HG03175 (cell line): ENCODE measurements at regions not wholly inside any gene's neighbourhood (a gene's known extent, or its start where the extent isn't known, plus 50 kb on each side); places are given as distances from the start of the nearest gene placed in this dataset.
"Not testable (repeated sequence)": the region's sequence is repeated elsewhere in the genome, so short reads cannot be mapped to it uniquely, and the experiment has no call there.

Experiments
- ATAC-seq: cut with Tn5 transposase; IDR thresholded peaks from one replicate; pipeline ENCODE4 v1.9.1; 2021; ENCODE audit warnings: mild to moderate bottlenecking, moderate library complexity; ENCODE audit not compliant: unreplicated experiment

DNA sequence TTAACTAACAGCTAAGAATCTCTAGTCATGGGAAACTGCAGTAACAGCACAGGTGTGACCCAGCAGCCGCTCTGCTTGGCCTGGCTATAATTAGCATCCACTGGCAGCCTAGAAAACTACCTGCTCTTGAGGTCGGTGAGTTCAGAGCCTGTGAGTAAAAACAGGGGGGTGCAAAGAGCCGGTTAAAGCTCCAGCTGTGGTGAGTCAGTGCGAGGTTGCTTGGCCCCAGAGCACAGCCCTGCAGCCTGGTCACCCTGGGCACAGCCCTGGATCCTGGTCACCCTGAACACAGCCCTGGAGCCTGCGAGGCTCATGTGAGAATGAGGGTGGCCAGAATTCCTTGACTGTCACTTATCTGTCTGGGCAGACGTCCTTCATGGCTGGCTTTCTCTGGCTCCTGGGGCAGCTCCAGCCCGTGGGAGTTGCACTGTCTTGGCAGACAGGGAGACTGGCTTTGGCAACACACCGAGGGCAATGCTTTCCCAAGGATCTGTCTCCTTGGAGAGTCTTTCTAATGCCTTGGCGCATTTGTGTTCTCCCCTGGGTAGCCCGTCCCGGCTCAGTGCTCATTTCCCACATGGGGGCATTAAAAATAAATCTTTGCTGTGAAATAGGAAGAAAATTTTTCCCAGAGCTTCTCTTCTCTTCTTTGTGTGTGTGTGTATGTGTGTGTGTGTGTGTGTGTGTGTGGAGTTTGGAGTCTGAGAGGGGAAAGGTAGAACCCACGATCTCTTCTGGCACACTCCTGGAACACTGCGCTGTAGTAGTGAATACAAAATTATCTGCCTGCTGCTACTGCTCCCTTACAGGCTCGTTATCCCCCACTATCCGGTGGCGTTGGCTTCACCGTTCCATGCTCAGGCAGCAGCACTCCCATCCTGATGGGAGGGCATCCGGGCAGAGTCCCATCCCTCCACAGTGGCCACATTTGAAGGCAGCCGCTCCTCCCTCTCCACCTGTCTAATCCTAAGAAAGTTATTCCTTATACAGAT lies 250.2 kb upstream of the MEX3C start:
- no peak for ATAC-seq

DNA sequence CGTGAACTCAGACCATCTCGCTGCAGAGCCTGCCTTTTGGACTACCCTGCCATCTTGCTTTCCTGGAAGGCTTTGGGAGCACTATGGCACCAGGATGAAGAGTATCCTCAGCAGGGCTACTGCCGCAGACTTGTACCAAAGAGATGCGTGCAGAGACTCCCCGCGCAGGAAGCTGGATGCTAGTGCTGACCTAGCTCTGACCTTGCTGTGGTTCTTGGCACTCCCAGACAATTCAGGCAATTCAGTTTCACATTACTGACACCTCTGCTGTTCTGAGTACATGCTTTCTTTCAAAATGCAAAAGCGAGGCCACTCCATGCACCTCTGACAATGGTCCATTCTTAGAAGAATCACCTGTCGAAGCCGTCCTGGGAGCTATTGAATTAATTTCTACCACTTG lies 251.5 kb upstream of the MEX3C start:
- ATAC-seq = no peak

DNA sequence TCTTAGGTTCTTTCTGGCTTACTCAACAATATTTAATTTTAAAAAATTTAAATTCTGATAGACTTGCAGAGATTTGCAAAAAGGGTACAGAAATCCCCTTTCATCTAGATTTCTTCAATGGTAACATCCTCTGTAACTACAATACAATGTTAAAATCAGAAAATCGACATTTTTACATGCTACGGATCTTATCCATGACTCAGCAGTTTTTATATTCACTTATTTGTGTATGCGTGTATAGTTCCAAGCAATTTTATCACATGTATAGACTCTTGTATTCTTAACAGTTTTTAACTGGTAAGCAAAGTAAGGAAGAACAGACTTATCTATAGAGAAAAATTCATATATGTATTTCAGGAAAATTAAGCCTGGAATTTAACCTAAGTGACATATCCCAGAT lies 256.1 kb upstream of the MEX3C start:
- no peak for ATAC-seq

DNA sequence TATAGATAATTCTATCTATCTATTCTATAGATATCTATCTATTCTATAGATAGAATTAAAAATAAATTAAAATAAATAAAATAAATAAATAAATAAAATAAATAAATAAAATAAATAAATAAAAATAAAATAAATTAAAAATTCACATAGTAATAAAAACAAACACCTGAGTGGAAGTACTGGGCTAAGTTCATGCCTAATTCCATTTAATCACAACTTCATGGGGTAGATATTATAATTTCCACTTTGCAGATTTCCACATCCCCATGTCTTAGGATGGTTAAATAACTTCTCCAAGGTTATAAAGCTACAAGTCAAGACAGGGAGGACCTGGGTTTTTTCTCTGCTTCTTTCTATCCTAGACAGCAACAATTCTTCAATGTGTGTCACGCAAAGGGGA lies 261.4 kb upstream of the MEX3C start:
- no peak for ATAC-seq

DNA sequence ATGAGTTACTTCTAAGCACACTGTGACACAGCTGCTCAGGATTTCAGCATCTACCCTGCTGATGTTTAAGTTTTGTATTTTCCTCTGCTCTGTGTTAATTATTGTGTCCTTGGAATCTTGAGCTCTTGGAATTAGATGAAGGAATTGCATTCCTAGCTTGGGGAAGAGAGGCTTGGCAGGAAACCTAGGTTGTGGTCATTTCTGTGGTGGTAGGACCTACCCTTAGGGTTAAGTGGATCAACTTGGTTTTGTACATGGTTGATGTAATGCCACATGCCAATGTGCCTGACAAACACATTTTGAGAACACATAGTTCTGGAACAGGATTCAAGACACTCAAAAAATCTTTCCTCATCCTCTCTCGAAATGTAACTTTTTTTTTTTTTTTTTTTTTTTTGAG lies 264.5 kb upstream of the MEX3C start:
- no peak for ATAC-seq

DNA sequence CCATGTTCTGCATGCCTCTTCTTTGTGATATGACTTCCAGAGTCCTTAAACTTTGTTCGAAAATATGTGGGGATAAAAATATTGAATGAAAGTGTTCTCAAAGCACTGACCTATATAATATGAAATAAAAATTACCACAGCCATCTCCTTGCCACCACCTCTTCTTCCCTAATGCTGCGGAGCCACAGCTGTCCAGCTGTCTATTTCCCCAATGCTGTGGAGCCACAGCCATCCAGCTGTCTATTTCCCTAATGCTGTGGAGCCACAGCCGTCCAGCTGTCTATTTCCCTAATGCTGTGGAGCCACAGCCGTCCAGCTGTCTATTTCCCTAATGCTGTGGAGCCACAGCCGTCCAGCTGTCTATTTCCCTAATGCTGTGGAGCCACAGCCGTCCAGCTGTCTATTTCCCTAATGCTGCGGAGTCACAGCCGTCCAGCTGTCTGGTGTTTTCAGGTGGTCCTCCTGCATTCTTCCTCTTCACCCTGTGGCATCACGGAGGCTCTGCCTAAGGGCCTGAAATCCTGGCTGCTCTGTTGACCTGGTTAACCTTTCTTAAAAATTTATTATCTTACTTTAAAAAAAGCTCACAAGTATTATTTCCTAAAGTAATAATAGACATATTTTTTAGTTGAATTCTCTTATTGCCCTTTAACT lies 266.1 kb upstream of the MEX3C start:
- ATAC-seq = no peak

DNA sequence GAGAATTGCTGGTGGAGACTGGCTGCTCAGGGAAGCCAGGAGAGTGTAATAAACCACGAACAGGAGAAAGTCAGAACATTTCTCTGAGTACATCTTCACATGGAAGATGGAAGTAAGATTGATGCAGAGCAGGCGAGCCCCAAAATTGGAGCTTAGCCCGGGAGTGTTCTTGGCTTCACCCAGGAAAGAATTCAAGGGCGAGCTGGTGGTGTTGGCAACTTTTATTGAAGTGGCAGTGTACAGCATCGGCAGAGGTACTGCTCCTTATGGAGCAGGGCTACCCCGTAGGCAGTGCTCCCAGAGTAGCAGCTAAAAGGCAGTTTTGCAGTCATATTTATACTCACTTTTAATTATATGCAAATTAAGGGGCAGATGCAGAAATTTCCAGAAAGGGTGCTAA lies 281.4 kb upstream of the MEX3C start:
- no peak for ATAC-seq

DNA sequence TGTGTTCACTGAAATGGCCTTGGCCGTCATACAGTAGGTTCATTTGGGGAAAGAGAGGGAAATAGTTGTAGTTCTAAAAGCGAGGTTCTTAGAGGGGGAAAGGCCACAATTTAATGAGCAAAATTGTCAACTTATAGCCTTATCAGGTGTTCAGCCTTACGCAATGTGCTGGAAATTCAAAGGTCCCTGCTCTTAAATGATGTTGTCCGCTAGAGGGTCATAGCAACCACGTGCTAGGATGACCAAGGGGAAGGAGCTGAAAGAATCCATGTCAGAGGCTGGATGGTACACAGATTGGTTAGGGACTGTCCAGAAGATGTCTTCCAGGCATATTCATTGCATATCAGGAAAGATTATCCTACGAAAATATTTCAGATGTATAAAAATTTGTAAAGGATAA lies 282.3 kb upstream of the MEX3C start:
- ATAC-seq = no peak

DNA sequence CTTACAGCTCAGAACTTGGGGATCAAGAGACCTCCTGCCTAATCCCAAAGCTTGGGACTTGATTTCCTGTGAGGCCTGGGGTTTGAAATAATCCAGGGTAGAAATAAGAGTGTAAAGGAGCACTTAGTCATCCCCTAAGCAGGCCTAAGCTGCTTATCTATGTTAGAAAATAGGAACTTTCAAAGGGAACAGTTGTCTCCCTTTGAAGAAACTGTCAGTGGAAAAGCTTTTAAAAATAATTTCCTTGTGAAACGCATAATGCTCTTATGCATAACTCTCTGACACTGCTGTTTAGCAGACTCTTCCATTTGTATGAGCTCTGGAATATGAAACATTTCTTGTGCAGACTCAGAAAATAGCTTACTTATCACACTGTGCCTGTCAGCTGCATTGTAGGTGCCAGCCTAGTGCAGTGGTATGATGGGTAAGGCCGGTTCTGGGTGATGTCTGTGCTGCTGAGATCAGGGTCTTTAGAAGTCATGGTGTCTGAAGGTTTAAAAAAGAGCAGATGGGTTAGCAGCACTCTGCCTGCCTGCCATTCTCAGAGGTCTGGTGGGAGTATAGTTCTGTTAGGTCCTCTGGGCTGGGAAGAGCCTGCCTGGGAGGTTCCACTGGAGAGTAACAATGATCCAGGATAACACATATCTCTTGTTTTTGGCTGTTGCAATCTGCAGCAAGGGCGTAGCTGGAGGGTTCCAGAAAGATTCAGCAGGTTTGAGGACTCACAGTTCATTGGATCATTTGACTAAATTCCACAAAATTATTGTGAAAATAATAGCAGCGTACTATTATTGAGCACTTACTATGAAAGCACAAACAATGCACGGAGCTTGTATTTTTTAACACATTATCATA lies 283.2 kb upstream of the MEX3C start:
- ATAC-seq = no peak

DNA sequence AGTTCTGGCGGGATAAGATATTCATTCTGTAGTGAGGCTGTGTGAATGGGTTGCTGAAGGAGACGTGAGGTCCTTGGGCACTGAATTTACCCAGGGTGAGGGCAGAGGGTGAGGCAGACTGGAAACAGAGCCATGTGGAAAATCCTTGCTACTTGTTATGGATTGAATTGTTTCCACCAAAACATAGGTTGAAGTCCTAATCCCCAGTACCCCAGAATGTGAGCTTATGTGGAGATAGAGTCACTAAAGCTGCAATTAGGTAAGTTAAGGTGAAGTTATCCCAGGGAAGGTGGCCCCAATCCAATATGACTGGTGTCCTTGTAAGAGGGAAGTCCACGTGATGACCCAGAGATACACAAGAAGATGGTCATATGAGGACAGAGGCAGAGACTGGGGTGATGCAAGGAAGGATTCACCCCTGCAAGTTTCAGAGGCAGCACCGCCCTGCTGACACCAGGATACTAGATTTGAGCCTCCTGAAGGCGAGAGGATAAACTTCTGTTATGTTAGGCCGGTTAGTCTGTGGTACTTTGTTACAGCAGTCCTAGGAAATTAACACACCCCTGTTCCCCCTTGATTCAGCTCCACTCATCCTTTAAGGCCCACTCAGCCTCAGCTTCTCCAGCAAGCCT lies 289.4 kb upstream of the MEX3C start:
- no peak for ATAC-seq

DNA sequence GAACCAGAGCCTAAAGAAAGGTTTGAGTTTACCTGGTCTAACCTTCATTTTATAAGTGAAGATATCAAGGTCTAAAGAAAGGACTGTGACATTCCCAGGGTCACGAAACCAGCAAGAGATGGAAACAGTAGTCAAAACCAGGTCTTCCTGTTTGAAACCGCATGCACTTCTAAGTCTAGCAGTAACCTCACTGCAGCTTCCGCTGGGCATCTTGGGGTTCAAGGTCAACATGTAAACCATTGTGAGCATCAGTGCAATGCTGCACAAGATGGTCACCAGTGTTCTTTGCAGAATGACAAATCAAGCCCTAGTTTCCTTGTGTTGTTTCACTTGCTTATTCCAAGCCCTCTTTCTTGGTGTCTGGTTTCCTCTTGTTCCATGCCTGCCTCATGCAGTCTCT lies 292.9 kb upstream of the MEX3C start:
- ATAC-seq = no peak

DNA sequence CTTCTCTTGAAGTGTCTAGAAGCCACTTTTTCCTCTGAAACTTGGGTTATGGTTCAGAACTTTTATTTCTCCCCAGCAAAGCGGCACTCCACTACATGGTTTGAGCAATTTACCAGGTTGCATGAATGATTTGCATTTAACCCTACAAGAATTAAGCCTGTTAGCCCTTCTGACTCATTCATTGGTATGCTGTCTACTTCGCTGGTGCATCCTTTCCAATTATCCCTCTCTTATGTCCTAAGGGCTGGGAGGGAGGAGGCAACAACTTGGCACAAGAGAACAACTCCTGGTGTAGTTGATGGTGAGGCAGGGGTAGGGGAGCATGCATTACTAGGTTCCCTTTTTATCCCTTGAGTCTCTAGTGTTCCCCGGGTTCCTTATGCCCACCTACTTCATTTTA lies 293.4 kb upstream of the MEX3C start:
- no peak for ATAC-seq

DNA sequence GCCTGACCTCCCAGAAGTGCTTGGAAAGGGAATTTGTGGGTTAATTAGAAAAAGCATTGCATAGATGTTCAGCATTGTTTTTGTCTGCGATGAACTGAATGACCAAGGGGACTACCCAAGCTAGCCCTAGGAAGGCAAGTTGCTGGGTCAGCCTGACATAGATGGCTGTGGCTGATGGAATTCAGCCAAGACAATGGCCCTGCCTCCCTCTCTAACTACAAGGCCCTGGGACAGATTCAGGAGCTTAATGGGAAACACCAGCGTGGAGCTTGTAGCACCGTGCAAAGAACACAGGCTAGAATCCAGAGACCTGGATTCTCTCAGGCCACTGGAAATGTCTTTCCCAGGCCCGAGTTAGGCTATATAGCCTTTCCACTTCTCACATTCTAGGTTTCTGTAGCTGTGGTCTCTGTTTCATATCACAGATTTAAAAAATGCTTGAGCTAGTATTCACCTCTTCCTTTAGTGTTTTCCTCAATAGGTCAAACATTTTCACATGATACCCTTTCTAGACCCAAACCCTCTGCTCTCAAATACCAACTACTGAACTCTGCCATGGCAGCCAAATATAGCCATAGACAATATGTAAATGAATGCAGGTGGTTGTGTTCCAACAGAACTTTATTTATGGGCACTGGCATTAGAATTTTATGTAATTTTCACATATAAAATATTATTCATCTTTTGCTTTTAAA lies 294.3 kb upstream of the MEX3C start:
- ATAC-seq = no peak

DNA sequence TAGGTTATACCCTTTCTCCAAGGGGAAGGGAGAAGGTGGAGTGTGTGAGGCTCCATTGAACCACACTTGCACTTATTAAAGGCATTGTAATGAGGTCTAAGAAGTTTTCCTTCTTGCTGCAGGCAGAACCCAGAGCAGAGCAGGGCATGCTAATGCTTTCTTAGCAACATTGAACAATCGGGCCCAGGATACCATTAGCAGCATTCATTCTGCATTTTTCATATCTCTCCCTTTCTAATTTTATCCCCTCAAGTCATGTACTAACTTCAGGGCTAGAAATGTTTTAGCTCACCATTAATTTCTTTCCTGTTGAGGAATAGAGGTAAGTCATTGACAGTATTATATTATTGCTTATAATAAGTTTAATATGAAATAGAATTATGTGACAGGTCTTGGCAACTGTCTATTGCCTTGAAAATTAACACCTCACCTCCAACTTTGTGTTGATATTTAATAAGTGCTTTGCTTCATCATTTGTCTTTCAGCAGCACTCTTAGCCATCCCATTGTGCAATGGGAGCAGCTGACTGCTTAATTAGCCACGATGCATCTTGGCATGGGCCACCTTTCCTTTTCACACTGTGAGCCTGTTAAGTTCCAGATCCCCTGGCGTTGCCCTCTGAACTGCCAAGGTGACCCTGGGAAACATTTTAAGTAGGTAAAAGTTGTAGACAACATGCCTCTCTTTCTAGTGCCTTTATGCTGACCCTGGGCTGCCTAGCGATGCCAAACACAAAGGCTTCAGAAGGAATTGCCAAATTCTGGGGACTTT lies 300.8 kb upstream of the MEX3C start:
- no peak for ATAC-seq

DNA sequence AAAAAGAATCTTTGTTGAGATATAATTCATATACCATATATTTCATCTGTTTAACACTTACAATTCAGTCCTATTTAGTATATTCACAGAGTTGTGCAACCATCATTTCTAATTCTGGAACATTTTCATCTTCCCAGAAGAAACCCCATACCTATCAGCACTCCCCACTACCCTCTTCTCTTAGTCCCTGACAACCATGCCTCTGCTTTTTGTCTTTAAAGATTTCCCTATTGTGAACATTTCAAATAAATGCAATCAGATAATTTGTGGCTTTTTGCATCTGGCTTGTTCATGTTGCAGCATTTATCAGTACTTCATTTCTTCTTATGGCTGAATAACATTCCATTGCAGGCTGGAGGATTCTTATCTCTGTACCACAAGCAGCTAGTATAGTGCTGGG lies 305.9 kb upstream of the MEX3C start:
- ATAC-seq = no peak

DNA sequence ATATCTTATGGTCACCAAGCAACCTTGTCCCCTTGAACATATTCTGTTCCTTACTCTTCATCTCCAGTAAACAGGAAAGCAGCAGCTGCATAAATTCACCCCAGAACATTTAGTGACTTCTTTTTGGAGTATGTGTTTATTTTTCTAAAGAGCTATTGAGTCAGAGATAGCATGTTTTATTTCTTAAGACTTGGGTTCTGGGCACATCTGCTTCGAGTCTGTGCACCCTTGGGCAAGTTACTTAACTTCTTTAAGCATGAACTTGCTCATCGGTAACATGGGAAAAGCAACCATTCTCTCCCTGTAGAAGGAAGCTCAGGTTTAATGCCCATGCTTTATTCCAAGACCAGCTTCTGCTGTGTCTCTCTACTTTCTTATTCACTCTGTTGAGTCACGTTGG lies 309.3 kb upstream of the MEX3C start:
- ATAC-seq = no peak

DNA sequence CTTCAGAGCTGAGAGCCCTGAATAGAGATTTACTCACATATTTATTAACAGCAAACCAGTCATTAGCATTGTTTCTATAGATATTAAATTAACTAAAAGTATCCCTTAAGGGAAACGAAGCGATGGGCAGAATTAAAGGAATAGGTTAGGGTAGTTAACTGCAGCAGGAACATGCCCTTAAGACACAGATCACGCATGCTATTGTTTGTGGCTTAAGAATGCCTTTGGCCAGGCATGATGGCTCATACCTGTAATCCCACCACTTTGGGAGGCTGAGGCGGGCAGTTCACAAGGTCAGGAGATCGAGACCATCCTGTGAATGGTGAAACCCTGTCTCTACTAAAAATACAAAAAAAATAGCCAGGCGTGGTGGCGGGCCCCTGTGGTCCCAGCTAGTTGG lies 310.9 kb upstream of the MEX3C start:
- not testable (repeated sequence) for ATAC-seq

DNA sequence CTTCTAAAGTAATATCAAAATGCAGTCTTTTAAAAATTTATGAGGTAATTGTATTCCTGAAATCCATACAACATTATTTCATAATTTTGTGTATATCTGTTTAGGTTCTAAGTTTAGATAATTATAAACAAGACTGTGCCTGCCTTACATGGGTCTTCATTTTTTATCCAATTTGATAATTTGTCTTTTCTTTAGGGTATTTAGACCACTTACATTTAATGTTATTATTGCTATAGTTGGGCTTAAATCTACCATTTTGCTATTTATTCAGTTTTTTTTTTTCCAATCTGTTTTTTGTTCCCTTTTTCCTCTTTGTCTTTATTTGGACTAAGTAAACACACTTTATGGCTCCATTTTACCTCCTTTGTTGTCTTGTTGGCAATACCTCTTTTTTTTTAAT lies 312.5 kb upstream of the MEX3C start:
- no peak for ATAC-seq

DNA sequence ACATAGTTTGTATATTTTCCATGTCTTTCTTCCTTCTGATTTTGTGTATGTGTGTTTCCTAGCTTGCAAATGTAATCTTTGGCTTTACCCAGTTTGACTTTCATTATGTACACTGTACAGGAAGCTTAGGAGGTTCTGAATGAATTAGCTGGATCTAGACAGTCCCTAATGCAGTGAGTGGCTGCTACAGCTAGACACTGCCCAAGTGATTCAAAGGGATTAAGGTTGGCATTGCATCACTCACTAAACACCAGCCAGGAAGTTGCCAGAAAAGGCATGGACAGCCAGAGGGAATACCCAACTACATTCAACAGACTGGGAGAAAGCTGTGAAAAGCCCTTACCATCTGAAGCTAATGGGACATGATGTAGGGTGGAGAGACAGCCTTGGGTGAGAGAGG lies 316.0 kb upstream of the MEX3C start:
- no peak for ATAC-seq

DNA sequence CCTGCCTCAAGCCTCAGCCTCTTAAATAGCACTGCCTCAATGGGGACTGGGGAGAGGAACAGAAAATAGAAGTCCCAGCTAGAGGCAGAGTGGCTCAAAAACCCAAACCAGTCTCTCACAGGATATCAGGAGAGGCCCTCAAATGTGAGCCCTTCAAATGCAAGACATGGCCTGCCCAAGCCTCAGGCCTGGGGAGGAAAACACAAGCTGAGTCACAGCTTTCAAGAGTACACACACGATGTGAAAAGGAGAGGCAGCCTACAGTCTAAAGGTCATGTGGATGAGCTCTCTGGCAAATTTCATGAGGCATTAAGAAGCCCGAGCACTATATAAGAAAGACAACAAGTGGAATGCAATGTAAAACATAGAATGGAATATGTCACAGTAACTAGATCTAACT lies 316.6 kb upstream of the MEX3C start:
- ATAC-seq = no peak
